ENCODE measurements at regions not wholly inside any gene's neighbourhood (a gene's known extent, or its start where the extent isn't known, plus 50 kb on each side); places are given as distances from the start of the nearest gene placed in this dataset.

GRCh38 chr20:22431419-22431818 lies 153.0 kb downstream of the FOXA2 start:
- no peak overlapping the region for H3K4me2 ChIP-seq (ENCODE audit: insufficient read depth, low read length)
- CTCF ChIA-PET (ENCODE audit: low intra/inter-chr PET ratio): no interaction called here
- in situ Hi-C loops (cut with MboI) (no loop called here), intact Hi-C loops (cut with micrococcal nuclease) (no loop called here)
- peaks cover 6 to 17% of the 10 kb centered on the region in 2 experiments; a peak in 3 of 5 replicates for H3K4me1 ChIP-seq (replicated peaks in 1 of 2; ENCODE audit: control insufficient read depth in 2 of 2, insufficient read depth in 2 of 2, low read length in 2 of 2)
- H3K9ac ChIP-seq (ENCODE audit: insufficient read depth in 1 of 2, low read depth in 2 of 2, low read length in 2 of 2): no peak overlapping the region
- no peaks in the 10 kb centered on the region for H3K36me3 ChIP-seq (ENCODE audit: control insufficient read depth, insufficient read depth, low read length)
- H3K9me1 ChIP-seq (ENCODE audit: control insufficient read depth, insufficient read depth, low read length): no peaks in the 10 kb centered on the region
- no peak overlapping the region for H3K27ac ChIP-seq (ENCODE audit: extremely low read depth, low read depth, low read length)
- WGBS (ENCODE audit: insufficient coverage, low coverage, missing lambda C conversion rate): 27% methylated on average over 2 of the region's 2 CpGs
- POLR2A ChIA-PET: interaction anchor here (0.6 kb wide), 1 partner anchor 136 kb away, joined by 5 read pairs; no protein-coding TSS in a partner anchor
- H4K20me1 ChIP-seq (replicated peaks; ENCODE audit: control insufficient read depth, insufficient read depth, low read length): no peaks in the 10 kb centered on the region
- TF ChIP-seq NFYB (IDR thresholded peaks at IDR 0.05; ENCODE audit: extremely low read depth, insufficient read length): no peak
- peak; percentile 92 for TF ChIP-seq GATAD2B (IDR thresholded peaks at IDR 0.05; ENCODE audit: borderline replicate concordance)
- peak; percentile 64; the same call in 1 of the 2 replicates for TF ChIP-seq MTA1 (IDR thresholded peaks at IDR 0.05; ENCODE audit: borderline replicate concordance)
- no peak for TF ChIP-seq WHSC1 (IDR thresholded peaks at IDR 0.05; ENCODE audit: low read length)
- no peak for TF ChIP-seq ZNF124 (CRISPR knock-in tag; IDR thresholded peaks at IDR 0.05)
- no peak for TF ChIP-seq CBX3 (IDR thresholded peaks at IDR 0.05; ENCODE audit: borderline replicate concordance in 1 of 2, low read length in 2 of 2)
- TF ChIP-seq TSC22D4 (tag; IDR thresholded peaks at IDR 0.05): no peak
- TF ChIP-seq FOXJ2 (tag; IDR thresholded peaks at IDR 0.05): no peak
- no peak for TF ChIP-seq NCOA2 (IDR thresholded peaks at IDR 0.05; ENCODE audit: partially characterized antibody in 2 of 2)
- TF ChIP-seq TCF7 (IDR thresholded peaks at IDR 0.05; ENCODE audit: borderline replicate concordance): no peak
- TF ChIP-seq, protein P1, sequence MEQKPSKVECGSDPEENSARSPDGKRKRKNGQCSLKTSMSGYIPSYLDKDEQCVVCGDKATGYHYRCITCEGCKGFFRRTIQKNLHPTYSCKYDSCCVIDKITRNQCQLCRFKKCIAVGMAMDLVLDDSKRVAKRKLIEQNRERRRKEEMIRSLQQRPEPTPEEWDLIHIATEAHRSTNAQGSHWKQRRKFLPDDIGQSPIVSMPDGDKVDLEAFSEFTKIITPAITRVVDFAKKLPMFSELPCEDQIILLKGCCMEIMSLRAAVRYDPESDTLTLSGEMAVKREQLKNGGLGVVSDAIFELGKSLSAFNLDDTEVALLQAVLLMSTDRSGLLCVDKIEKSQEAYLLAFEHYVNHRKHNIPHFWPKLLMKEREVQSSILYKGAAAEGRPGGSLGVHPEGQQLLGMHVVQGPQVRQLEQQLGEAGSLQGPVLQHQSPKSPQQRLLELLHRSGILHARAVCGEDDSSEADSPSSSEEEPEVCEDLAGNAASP (IDR thresholded peaks at IDR 0.05): no peak
- TF ChIP-seq DACH1 (IDR thresholded peaks at IDR 0.05; ENCODE audit: partially characterized antibody): peak; percentile 98
- TF ChIP-seq ZBTB2 (IDR thresholded peaks at IDR 0.05): peak; percentile 75; the same call in 1 of the 2 replicates
- no peak for TF ChIP-seq ZNF445 (CRISPR knock-in tag; IDR thresholded peaks at IDR 0.05; ENCODE audit: low read depth)
- no peak for ATAC-seq
- FAIRE-seq: no peak
- H2AFZ ChIP-seq (ENCODE audit: low read depth, low read length): no peak overlapping the region
- H3K79me2 ChIP-seq (ENCODE audit: control insufficient read depth, insufficient read depth, low read length): no peaks in the 10 kb centered on the region
- no TSS peak for BruUV-seq (replicated peaks)
- no peaks in the 10 kb centered on the region for H3K27me3 ChIP-seq (ENCODE audit: control insufficient read depth in 2 of 2, insufficient read depth in 2 of 2, low read length in 2 of 2)
- DNase-seq (ENCODE audit: extremely low read depth in 1 of 4, low spot score in 3 of 4): no peak
- H3K4me3 ChIP-seq: no peak overlapping the region
- no peaks in the 10 kb centered on the region for H3K9me3 ChIP-seq (replicated peaks; ENCODE audit: control insufficient read depth, insufficient read depth, low read depth, low read length)

Data from K562 (cell line).